HG03521 (cell line): ENCODE measurements at regions not wholly inside any gene's neighbourhood (a gene's known extent, or its start where the extent isn't known, plus 50 kb on each side); places are given as distances from the start of the nearest gene placed in this dataset.
"Not testable (repeated sequence)": the region's sequence is repeated elsewhere in the genome, so short reads cannot be mapped to it uniquely, and the experiment has no call there.

Source experiments
- ATAC-seq: cut with Tn5 transposase; IDR thresholded peaks from one replicate; pipeline ENCODE4 v1.9.1; 2021; ENCODE audit warnings: mild to moderate bottlenecking, moderate library complexity; ENCODE audit not compliant: unreplicated experiment

DNA sequence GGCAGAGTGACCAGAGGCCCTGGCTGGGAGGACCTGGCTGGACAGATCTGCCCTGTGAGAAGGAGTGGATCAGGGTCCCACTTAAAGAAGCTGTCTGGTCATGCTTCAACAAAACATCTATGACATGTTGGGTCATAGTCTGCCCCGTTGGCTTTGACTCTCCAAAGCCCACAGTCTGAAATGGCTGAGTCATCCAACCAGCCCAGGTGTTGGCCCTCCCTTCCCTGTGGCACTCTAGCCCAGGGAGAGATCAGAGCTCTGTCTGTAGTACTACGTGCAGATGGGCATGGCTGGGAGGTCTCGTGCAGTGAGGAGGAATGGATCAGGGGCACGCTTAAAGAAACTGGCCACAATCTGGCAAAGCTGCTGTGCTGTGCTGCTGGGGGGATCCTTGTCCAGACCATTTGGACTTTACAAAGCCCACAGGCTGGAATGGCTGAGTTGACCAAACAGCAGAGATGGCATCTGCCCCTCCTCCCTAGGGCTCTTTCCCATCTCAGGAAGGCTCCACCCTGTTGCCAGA is 206.1 kb downstream of the TUSC1 start:
- no peak for ATAC-seq

- no peak for ATAC-seq
Observed at GRCh38 chr9:25461416-25461815, 216.8 kb downstream of the TUSC1 start.

DNA sequence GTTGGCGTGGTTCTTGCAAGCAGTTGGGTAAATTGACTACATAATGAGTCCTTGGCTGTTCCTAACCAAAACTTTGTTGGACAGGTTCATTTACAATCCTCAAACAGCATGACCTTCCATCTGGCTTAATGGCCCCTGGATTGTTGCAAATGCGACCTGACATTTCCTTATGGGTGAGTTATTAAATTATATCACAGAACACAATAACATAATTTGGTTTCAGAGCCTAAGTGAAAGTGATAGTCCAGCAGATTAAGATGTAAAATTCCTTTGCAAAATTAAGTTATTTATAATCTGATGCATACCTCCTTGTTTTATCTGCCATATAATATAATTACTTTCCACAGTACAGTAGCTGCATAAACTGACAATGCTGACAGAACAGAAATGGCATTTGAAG is 224.4 kb downstream of the TUSC1 start:
- no peak for ATAC-seq

DNA sequence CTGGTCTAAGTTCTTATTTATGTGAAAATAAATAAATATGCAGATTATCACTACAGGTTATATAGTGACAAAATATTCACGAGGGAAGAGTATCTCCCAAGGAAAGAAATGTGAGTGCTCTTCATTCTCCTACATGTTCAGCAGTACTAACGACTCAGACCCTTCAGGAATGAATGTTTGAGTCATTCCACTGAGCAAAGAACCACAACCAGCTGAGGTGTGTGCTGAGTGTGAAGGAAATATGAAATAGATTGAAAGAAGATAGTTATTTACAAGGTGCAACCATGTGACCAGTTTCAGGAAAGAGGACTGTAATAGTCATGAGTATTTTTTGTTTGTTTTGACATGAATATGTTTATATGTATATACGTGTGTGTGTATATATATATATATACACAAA is 228.7 kb downstream of the TUSC1 start:
- ATAC-seq: no peak

- not testable (repeated sequence) for ATAC-seq
Observed at GRCh38 chr9:25445721-25446120, 232.5 kb downstream of the TUSC1 start.

DNA sequence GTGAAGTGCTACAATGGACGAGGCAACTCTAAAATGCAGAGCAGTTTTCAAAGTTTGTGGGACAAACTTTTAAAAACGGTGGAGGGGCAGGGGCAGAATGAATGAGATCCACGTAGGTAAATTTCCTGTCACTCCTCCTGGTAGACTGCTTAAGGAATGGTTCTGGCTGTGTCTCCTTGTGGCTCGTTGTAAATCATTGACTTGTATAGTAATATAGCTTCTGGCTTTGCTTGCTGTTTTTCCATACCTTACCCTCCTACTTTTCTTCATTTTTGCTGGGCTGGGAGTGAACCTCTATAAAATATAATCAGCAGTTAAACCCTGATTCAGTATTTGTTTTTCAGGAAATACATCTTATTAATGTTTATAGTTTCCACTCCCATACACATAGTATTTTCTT is 235.7 kb downstream of the TUSC1 start:
- ATAC-seq: no peak

DNA sequence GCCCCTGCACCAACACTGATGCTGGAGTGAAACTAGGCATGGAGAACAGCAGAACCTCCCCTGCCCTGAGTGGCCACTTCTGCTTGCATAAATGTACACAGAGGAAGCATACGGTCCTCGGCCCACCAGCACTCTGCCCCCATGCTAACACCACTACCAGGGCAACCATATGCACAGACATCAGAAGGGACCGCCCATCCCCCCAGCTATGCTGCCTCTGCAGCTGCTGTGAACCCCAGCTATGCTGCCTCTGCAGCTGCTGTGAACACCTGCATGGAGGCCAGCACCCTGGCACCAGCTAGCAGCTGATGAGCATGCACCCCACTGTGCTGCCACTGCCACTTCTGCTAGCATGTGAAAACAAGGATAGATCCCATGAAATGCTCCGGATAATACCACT is 250.3 kb downstream of the TUSC1 start:
- ATAC-seq: no peak

GRCh38 chr9:25427290-25427689 is 251.0 kb downstream of the TUSC1 start:
- ATAC-seq: no peak

GRCh38 chr9:25421560-25421959 is 256.7 kb downstream of the TUSC1 start:
- ATAC-seq: no peak

GRCh38 chr9:25418974-25419373 is 259.3 kb downstream of the TUSC1 start:
- ATAC-seq: no peak

GRCh38 chr9:25415718-25416117 is 262.5 kb downstream of the TUSC1 start:
- no peak for ATAC-seq

- ATAC-seq: no peak
Observed at GRCh38 chr9:25412646-25413045, 265.6 kb downstream of the TUSC1 start.

DNA sequence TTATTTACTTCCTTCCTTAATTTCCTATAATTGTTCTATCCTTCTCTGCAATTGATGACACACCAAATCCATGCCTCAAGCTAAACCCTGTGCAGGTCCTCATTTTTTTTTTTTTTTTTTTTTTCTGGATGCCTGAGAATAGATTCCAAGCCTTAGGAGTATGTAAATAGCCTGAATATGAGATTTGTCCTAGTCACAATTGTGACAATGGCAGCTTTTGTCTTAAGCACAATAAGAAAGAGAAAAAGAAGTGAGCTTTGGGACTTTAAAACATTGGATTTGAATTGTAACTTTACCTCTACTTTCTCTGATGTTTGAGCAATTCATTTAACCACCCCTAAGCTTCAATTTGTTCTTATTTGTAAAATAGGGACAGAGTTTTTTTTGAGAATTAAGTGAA is 280.5 kb downstream of the TUSC1 start:
- ATAC-seq: no peak

DNA sequence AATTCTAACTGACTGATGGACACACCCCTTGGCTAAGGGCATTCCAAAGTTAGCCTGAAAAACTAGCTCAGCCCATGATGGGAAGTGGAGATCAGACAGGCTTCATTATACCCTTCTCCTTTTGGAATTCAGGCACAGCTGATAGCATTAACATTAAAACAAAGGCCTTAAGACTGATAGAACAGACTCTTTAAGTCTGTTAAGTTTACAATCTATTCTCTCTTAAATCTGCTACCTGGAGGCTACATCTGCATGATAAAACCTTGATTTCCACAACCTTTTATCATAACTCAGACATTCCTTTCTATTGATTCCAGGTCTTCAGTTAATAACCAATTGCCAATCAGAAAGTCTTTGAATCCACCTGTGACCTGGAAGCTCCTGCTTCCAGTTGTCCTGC is 281.4 kb downstream of the TUSC1 start:
- no peak for ATAC-seq

GRCh38 chr9:25381141-25381540 is 297.1 kb downstream of the TUSC1 start:
- ATAC-seq: no peak

- ATAC-seq: no peak
Observed at GRCh38 chr9:25377039-25377438, 301.2 kb downstream of the TUSC1 start.

DNA sequence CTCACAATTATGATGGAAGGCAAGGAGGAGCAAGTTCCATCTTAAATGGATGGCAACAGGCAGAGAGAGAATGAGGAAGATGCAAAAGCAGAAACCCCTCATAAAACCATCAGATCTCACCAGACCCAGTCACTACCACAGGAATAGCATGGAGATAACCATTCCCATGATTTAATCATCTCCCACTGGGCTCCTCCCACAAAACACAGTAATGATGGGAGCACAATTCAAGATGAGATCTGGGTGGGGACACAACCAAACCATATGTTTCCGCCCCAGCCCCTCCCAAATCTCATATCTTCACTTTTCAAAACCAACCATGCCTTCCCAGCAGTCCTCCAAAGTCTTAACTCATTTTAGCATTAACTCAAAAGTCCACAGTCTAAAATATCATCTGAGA is 304.0 kb downstream of the TUSC1 start:
- ATAC-seq: no peak

GRCh38 chr9:25366906-25367305 is 311.3 kb downstream of the TUSC1 start:
- ATAC-seq: no peak

DNA sequence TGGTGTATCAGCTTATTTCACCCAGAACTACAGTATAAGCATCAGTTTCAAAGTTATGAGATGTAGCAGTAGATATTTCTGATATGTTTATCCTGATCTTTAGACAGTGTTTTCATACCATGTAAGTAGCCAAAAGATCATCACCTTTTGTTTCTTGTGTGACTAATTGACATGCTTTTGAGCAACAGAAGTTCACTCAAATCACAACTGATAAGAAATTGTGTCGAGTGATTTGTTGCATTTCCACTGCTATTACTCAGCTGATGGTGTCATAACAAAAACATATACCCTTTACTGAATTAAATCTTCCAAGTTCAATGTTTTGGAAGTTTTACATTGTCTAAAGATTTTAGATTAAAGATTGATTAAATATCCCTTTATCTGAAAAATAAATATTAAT is 324.5 kb downstream of the TUSC1 start:
- ATAC-seq: no peak

DNA sequence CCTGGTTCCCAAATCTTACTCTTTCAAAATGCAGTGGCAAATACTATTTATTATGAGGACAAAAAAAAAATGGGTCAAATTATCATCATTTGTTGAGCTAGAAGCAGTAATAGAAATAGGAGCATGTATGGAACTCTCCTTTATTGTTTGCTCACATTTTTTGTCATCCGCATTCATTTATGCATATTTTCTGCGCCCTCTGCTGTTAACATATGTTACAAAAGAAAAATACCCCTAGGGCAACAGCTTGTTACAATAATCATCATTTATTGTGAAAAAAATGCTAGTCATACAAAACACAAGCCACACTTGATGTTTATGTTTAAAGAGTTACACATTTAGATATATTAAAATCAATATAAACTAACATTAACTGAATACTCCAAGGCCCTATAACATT is 328.2 kb downstream of the TUSC1 start:
- no peak for ATAC-seq

- ATAC-seq: no peak
Observed at GRCh38 chr9:25322142-25322541, 356.1 kb downstream of the TUSC1 start.

GRCh38 chr9:25310961-25311360 is 367.3 kb downstream of the TUSC1 start:
- ATAC-seq: no peak

- ATAC-seq: no peak
Observed at GRCh38 chr9:25308549-25308948, 369.7 kb downstream of the TUSC1 start.

DNA sequence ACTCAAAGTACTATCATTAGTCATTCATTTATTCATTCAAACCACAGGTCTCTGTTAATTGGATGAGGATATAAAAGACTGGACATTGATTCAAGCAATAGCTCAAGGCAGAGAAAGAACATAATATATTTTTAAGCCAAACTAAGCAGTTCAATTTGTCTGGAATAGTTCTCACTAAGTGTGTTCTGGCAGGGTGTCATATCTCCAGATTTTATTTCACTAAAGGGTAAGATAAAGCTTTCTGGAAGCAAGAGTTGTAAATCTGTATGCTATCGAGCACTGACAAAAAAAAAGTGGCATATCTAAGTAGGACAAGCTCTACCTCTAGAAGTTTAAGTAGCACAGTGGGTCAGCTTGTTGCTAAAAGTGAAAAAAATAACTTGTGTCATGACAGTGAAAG is 375.6 kb downstream of the TUSC1 start:
- no peak for ATAC-seq
